ENCODE measurements at regions not wholly inside any gene's neighbourhood (a gene's known extent, or its start where the extent isn't known, plus 50 kb on each side); places are given as distances from the start of the nearest gene placed in this dataset.

DNA sequence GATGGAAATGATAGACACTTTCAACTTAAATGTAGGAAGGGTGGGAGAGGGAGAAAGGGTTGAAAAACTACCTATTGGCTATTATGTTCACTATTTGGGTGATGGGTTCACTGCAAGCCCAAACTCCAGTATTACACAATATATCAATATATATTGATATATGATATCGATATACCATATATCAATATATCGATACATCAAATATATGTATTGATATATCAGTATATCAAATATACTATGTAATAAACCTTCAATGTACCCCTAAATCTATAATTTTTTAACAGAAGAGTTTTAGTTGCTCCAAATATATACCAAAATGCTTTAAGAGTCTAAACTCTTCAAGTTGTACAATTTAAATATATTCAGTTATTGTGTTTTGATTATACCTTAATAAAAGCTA, 302.0 kb upstream of the RGMB start:
- DNase-seq = no peak

- DNase-seq = no peak
These were observed 299.2 kb upstream of the RGMB start for GRCh38 chr5:98474216-98474615.

GRCh38 chr5:98474782-98475181, 298.7 kb upstream of the RGMB start:
- DNase-seq = no peak

- DNase-seq = no peak
These were observed 290.9 kb upstream of the RGMB start for GRCh38 chr5:98482321-98483300.

DNA sequence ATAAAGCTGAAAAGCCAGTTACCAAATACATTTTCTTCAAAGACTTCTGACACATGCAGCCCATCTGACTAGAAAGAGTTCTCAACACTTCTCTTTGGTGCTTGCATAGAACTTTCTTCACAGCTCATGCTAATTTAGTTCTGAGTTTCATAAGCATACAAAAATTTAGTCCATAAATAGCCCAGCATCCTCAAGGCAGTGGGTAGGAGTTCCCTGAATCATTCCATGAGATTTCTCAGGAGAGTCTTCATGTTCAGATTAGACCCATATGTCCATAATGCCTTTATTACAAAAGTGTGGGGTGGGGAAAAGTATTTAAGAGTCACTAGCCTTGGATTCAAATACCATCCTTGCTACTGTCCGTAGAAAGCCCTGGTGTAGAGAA, 290.2 kb upstream of the RGMB start:
- no peak for DNase-seq

DNA sequence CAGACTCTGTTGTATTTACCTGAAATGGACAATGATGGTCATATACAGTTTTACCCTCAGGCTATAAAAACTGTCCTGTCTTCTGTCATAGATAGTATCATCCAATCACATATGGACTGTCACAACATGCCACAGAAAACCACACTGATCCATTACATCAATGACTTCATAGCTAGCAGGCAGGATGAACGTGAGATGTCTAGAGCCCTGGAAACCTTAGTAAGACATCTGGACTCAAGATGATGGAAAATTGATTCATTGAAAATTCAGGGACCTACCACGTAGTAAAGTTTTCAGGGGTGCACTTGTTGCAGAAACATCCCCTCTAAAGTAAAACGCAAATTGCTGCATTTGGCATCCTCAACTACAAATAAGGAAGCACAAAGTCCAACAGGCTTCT, 284.4 kb upstream of the RGMB start:
- no peak for DNase-seq

- no peak for DNase-seq
These were observed 283.1 kb upstream of the RGMB start for GRCh38 chr5:98490348-98490747.

- DNase-seq = no peak
These were observed 281.2 kb upstream of the RGMB start for GRCh38 chr5:98492258-98492657.

DNA sequence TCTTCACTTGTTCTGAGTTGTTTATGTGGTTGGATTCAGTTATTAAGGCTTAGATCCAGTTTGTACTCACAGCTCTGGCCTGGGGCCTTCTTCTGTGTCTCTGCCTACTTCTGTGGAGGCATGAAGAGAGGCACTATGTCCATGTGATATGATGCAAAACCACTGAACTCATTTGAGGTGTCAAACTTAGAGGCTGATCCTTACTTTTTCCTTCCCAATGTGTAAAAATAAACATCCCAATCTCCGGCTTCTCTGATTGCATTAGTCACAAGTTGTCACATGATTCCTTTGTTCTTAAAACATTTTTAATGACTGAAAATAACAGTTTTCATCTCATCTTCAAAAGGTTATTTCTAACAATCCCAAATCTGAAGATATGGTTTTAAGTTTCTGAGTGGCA, 276.0 kb upstream of the RGMB start:
- no peak for DNase-seq

DNA sequence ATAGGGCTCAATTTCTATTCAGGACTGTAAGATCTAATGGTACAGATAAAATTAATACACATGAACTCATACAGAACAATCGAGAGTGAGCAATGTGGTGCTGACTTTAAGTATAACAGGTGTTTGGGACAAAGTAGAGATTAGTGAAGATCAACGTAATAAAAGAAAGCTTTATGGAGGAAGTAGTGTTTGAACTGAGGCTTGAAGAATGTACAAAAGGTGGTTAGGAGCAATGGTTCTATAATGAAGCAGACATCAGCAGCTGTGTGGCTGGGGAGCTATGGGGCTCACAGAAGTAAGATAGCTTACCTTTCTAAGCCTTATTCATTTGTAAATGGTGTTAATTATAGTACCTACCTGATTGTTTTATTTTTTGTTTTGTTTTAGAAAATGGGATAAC, 275.4 kb upstream of the RGMB start:
- DNase-seq = no peak

- no peak for DNase-seq
These were observed 273.6 kb upstream of the RGMB start for GRCh38 chr5:98499892-98500291.

DNA sequence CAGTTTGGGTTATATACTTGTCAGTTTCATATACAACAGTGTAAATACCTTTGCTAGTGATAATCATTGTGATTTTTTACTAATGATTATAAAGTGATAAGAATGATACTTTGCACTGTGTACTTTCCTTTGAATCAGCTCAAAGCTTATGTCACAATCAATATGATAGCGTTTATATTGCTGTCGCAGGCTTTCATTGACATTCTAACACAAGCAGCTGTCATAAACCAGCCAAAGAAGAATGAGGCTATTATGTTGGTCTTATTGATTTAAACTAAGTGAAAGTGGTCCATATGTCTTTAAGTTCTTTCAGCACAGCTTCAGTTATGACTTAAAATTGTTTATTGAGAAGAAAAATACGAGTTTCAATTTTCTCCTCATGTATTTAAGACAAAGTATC, 272.7 kb upstream of the RGMB start:
- no peak for DNase-seq

GRCh38 chr5:98503616-98504015, 269.8 kb upstream of the RGMB start:
- no peak for DNase-seq

- no peak for DNase-seq
These were observed 269.0 kb upstream of the RGMB start for GRCh38 chr5:98504505-98504904.

DNA sequence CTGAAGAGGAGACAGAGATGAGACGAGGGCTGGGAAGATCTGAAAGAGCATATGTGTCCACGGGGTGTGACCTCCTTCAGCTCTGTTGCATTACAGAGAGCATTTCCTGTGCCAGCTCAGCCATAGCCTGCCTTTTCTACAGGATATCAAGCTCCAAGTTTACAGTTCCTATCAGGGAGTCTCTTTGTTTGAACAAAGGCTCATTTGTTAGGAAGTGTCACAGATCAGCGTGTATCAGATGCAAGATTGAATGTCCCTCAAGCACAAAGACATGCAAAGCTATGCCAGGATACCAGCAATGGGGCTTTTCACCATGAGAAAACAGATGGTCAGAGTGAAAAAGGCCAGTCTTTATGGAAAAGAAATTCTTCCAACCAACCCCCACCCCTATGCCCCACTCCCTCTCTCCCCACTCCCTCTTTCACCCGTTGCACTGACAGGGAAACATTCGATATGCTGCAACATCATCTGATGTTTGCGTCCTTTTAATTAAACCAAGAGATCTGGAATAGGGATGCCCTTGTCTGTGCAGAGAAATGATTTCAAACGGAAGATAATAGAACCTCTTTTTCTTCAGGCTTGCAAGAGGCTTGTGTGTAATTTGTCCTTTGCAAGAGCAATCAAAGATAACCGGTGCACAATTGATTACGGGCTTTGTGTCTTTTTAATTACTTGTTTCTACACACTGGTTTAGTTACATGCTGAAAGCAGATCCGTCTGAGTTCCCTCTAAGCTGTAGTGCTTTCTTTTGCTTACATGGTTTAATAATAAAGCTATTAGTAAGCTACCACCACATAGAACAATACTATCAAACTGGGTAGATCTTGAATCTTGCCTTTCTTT, 263.1 kb upstream of the RGMB start:
- no peak for DNase-seq

DNA sequence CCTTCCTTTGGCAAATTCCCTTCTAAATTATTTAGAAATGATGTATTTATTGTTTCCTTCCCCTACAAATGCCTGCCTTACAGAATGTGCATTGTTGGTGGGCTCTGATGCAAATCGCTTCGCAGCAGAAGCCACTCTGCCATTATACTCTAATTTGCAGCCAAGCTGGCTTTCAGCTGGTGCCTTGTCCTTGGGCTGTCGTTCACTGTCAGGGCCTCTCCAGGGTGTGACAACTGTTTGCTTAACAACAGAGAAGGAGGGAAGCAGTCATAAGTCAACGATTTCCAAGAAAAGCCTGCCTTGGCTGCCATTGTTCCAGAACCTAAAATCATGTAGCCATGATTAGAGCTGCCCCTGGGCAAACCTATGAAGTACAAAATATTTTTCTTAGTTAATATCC, 260.1 kb upstream of the RGMB start:
- no peak for DNase-seq

GRCh38 chr5:98514215-98514614, 259.2 kb upstream of the RGMB start:
- no peak for DNase-seq

- no peak for DNase-seq
These were observed 256.8 kb upstream of the RGMB start for GRCh38 chr5:98516701-98517100.

DNA sequence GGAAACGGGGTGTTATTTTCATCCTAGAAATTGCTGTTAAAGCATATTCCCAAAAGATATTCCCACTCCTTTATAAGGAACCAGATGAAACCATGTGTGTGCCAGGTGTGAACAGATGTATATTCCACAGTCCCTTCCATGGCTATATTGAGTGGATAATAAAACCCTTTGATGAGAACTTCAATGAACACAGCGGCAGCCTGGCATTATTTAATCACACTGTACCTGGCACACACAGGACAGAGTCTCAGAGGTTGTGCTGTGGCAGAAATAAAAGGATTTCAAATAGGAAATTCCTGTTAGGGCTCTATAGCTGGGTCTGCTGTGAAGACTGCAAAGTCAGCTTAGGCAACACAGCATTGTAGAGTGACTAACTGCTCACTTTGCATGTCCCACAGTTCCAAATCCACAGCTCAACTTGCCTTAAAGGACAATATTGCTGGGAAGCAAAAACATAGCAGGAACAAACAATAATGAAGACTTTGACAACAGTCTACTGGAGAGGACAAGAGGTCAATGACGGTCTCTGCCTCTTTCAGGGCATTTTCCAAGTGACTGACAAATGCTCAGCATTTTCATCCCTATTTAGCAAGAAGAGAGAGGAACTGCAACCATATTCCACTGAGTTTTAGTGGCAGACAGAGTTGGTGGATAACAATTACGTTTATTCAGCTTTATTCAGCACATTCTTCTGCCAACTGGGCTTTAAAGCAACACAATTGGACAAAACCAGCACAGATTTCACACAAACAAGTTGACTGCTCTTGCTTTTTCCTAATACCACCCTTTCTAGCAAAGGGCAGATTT, 255.7 kb upstream of the RGMB start:
- no peak for DNase-seq

DNA sequence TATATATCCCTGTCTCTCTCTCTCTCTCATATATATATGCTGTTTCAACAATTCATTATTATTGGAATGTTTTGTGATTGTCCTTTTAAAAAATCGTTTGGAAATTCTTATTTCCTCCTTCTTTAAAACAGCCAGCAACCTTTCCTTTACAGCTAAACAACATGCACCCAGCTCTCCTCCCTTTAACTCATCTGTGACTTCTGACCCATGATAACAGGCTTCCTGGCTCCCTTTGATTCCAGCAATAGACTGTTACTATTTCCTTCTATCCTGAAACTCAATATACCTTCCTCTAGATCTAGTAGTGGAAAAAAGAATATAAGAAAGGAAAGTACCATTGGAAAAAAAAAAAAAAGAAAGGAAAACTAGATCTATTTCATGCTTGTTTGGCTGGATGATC, 254.7 kb upstream of the RGMB start:
- no peak for DNase-seq

DNA sequence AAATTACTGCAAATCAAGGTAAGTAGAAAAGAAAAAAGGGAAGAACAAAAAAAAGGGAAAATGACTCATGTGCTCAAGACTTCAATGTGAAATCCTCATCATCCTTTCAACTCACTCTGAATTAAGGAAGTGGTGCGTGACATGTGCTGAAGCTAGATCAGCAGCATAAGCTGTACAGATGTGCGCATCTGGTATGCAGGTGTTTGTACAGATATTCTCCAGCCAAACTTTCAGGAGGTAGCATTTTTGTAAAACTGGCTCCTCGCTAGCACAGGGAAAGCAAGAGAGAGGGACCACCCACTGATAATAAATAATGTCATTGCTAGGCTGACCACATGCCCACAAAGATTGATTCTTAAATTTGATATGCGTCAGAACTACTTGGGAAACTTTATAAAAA, 253.9 kb upstream of the RGMB start:
- peak; percentile 56 for DNase-seq

DNA sequence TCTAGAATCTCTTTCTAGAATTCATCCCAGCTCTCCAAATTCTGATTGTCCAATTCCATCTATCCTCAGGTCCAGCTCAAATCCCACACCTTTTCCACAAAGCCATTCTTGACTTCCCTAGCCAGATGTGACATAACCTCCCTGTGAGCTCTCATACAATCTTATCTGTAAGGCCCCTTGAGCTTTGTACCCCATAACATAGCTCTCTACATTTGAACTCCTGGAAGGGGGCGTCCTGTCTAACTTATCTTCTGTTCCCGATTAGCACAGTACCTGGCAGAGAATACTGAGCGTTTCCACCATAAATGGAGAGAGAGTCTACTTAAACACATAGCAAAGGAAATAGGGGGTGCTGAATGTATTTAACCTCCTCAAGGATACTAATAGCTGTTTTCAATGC, 251.6 kb upstream of the RGMB start:
- no peak for DNase-seq

DNA sequence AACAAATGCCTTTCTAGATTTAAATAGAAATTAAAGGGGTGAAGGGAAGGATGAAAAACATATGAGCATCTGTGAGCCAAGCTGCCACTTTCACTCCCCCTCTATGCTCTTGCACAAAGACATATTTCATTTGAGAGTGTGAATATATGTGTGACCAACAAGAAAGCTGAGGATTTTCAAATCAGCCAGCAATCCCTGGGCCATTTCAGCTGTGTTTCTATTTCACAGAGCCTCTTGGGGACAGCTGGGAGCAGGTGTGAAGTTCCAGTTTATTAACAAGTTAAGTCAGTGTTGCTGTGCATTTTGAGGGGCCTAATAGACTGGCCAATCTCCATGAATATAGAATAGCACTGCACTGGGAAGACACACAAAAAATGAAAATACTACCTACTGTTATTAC, 248.7 kb upstream of the RGMB start:
- DNase-seq = no peak

Data from OCI-M1 (cell line).